Ishikawa (cell line): ENCODE measurements at regions not wholly inside any gene's neighbourhood (a gene's known extent, or its start where the extent isn't known, plus 50 kb on each side); places are given as distances from the start of the nearest gene placed in this dataset.

Experiments
- CEBPB ChIP-seq: IDR thresholded peaks from 2 replicates; pipeline ENCODE4 v1.6.1; 2012
- EGR1 ChIP-seq: IDR thresholded peaks from 2 replicates; pipeline ENCODE4 v1.6.1; 2012
- EP300 ChIP-seq: IDR thresholded peaks from 2 replicates; pipeline ENCODE4 v1.6.1; 2012; ENCODE audit warnings: borderline replicate concordance
- MAX ChIP-seq: IDR thresholded peaks from 2 replicates; pipeline ENCODE4 v1.6.1; 2012
- NFIC ChIP-seq: IDR thresholded peaks from 2 replicates; pipeline ENCODE4 v1.6.1; 2012
- RAD21 ChIP-seq: IDR thresholded peaks from 2 replicates; pipeline ENCODE4 v1.6.1; 2012; ENCODE audit warnings: low read depth
- REST ChIP-seq: IDR thresholded peaks from 2 replicates; pipeline ENCODE4 v1.6.1; 2012; ENCODE audit warnings: low read depth, mild to moderate bottlenecking
- TAF1 ChIP-seq: IDR thresholded peaks from 2 replicates; pipeline ENCODE4 v1.6.1; 2012; ENCODE audit warnings: low read depth, mild to moderate bottlenecking
- USF1 ChIP-seq: IDR thresholded peaks from 2 replicates; pipeline ENCODE4 v1.6.1; 2012
- YY1 ChIP-seq: IDR thresholded peaks from 2 replicates; pipeline ENCODE4 v1.6.1; 2012; ENCODE audit warnings: low read depth
- ZBTB7A ChIP-seq: IDR thresholded peaks from 2 replicates; pipeline ENCODE4 v1.6.1; 2012; ENCODE audit warnings: low read depth

- no peak for TF ChIP-seq YY1
- TF ChIP-seq EP300: no peak
- TF ChIP-seq TAF1: no peak
- no peak for TF ChIP-seq RAD21
- no peak for TF ChIP-seq MAX
- TF ChIP-seq REST: no peak
- TF ChIP-seq NFIC: no peak
- TF ChIP-seq ZBTB7A: no peak
- no peak for TF ChIP-seq EGR1
- TF ChIP-seq USF1: no peak
- no peak for TF ChIP-seq CEBPB
These were observed 58.1 kb upstream of the ENPP6 start for GRCh38 chr4:184275766-184276165.
